ENCODE measurements at regions not wholly inside any gene's neighbourhood (a gene's known extent, or its start where the extent isn't known, plus 50 kb on each side); places are given as distances from the start of the nearest gene placed in this dataset.

DNA sequence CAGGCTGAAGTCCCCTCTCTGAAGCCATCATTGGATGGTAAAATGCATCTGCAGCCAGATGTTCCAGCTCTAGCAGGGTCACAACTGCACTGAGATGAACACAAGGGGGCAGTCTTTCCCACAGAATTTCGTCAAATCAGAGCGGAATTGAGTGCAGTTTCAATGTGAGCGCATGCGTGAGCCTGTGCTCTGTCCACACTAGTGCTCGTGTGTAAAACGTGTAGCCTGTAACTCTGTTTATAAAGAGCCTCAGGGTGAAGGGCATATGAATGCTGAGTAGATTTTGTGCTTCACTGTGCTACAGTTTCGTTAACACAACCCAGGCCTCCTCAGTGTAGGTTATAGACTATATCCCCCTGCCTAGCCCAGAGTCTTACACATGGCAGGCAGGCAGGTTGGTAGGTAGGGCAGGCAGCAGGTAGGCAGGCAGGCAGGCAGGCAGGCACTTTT is 92.7 kb upstream of the GOLGA6L4 start:
- DNase-seq: peak; percentile 74
- Histone ChIP-seq H3K79me2 (ENCODE audit: insufficient read depth) (no peaks in the 10 kb centered on the region), H2AFZ (ENCODE audit: low read depth) (no peak overlapping the region), H3K9ac (no peak overlapping the region), H3K27ac (ENCODE audit: low read depth in 2 of 2, low read length in 1 of 2) (peak overlapping the region in 1 of 2 experiments; percentile 1; a peak in 1 of 4 replicates), H3K4me1 (ENCODE audit: control insufficient read depth in 1 of 2, insufficient read depth in 2 of 2, low read depth in 1 of 2, low read length in 1 of 2) (peaks cover 0 to 2% of the 10 kb centered on the region in 2 experiments; a peak in 1 of 4 replicates), H3K36me3 (replicated peaks in 1 of 2; ENCODE audit: control insufficient read depth in 1 of 2, insufficient read depth in 2 of 2, low read length in 1 of 2) (no peaks in the 10 kb centered on the region), H3K27me3 (ENCODE audit: insufficient read depth) (no peaks in the 10 kb centered on the region), H3K4me2 (no peak overlapping the region), H3K4me3 (ENCODE audit: low read depth in 2 of 2, low read length in 1 of 2) (no peak overlapping the region; a peak in 1 of 4 replicates), H3K9me3 (no peaks in the 10 kb centered on the region), H3K9me2 (no peaks in the 10 kb centered on the region), H4K20me1 (ENCODE audit: insufficient read depth) (no peaks in the 10 kb centered on the region), H3F3A (replicated peaks; ENCODE audit: insufficient read depth) (no peaks in the 10 kb centered on the region)
- ChIA-PET CTCF (interaction anchor here (0.6 to 1.5 kb wide), 3 partner anchors 13 to 247 kb away, joined by 3 read pairs; no protein-coding TSS in a partner anchor), POLR2A (interaction anchor here (0.6 kb wide), 1 partner anchor 426 kb away, joined by 3 read pairs; no protein-coding TSS in a partner anchor)
- no peak for TF ChIP-seq RFX5 (IDR thresholded peaks at IDR 0.05; ENCODE audit: low read length)
- TF ChIP-seq MXI1 (IDR thresholded peaks at IDR 0.05; ENCODE audit: low read depth, low read length): peak; percentile 56; the same call in 1 of the 2 replicates
- TF ChIP-seq, protein P1, sequence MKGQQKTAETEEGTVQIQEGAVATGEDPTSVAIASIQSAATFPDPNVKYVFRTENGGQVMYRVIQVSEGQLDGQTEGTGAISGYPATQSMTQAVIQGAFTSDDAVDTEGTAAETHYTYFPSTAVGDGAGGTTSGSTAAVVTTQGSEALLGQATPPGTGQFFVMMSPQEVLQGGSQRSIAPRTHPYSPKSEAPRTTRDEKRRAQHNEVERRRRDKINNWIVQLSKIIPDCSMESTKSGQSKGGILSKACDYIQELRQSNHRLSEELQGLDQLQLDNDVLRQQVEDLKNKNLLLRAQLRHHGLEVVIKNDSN (IDR thresholded peaks at IDR 0.05; ENCODE audit: borderline replicate concordance, low read depth): no peak
- no peak for TF ChIP-seq FOXJ3 (CRISPR knock-in tag; IDR thresholded peaks at IDR 0.05)
- TF ChIP-seq GATA2 (CRISPR knock-in tag; IDR thresholded peaks at IDR 0.05): no peak
- TF ChIP-seq EP300 (IDR thresholded peaks at IDR 0.05; ENCODE audit: borderline replicate concordance in 1 of 2, low read depth in 1 of 2, low read length in 1 of 2): no peak
- no peak for TF ChIP-seq EZH2phosphoT487 (IDR thresholded peaks at IDR 0.05; ENCODE audit: borderline replicate concordance, low read depth)
- peak; percentile 81 for TF ChIP-seq NRF1 (IDR thresholded peaks at IDR 0.05; ENCODE audit: low read depth, low read length)
- no peak for TF ChIP-seq GABPA (IDR thresholded peaks at IDR 0.05; ENCODE audit: low read depth)
- TF ChIP-seq, protein P2, sequence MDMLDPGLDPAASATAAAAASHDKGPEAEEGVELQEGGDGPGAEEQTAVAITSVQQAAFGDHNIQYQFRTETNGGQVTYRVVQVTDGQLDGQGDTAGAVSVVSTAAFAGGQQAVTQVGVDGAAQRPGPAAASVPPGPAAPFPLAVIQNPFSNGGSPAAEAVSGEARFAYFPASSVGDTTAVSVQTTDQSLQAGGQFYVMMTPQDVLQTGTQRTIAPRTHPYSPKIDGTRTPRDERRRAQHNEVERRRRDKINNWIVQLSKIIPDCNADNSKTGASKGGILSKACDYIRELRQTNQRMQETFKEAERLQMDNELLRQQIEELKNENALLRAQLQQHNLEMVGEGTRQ (IDR thresholded peaks at IDR 0.05; ENCODE audit: borderline replicate concordance, low read depth, low read length): no peak
- peak; percentile 70 for TF ChIP-seq SMC3 (IDR thresholded peaks at IDR 0.05; ENCODE audit: low read depth, low read length)
- peak; percentile 91 for TF ChIP-seq RAD21 (IDR thresholded peaks at IDR 0.05; ENCODE audit: low read length)
- TF ChIP-seq CHD2 (IDR thresholded peaks at IDR 0.05; ENCODE audit: low read length, partially characterized antibody): peak; percentile 29
- TF ChIP-seq, protein P3, sequence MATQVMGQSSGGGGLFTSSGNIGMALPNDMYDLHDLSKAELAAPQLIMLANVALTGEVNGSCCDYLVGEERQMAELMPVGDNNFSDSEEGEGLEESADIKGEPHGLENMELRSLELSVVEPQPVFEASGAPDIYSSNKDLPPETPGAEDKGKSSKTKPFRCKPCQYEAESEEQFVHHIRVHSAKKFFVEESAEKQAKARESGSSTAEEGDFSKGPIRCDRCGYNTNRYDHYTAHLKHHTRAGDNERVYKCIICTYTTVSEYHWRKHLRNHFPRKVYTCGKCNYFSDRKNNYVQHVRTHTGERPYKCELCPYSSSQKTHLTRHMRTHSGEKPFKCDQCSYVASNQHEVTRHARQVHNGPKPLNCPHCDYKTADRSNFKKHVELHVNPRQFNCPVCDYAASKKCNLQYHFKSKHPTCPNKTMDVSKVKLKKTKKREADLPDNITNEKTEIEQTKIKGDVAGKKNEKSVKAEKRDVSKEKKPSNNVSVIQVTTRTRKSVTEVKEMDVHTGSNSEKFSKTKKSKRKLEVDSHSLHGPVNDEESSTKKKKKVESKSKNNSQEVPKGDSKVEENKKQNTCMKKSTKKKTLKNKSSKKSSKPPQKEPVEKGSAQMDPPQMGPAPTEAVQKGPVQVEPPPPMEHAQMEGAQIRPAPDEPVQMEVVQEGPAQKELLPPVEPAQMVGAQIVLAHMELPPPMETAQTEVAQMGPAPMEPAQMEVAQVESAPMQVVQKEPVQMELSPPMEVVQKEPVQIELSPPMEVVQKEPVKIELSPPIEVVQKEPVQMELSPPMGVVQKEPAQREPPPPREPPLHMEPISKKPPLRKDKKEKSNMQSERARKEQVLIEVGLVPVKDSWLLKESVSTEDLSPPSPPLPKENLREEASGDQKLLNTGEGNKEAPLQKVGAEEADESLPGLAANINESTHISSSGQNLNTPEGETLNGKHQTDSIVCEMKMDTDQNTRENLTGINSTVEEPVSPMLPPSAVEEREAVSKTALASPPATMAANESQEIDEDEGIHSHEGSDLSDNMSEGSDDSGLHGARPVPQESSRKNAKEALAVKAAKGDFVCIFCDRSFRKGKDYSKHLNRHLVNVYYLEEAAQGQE (IDR thresholded peaks at IDR 0.05; ENCODE audit: low read depth, low read length): peak; percentile 7; the same call in 1 of the 2 replicates
- TF ChIP-seq, protein P4, sequence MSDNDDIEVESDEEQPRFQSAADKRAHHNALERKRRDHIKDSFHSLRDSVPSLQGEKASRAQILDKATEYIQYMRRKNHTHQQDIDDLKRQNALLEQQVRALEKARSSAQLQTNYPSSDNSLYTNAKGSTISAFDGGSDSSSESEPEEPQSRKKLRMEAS (IDR thresholded peaks at IDR 0.05; ENCODE audit: low read depth): 0 out of 2 replicates have a peak, but pooled peaks have one; percentile 17
- TF ChIP-seq, protein P5, sequence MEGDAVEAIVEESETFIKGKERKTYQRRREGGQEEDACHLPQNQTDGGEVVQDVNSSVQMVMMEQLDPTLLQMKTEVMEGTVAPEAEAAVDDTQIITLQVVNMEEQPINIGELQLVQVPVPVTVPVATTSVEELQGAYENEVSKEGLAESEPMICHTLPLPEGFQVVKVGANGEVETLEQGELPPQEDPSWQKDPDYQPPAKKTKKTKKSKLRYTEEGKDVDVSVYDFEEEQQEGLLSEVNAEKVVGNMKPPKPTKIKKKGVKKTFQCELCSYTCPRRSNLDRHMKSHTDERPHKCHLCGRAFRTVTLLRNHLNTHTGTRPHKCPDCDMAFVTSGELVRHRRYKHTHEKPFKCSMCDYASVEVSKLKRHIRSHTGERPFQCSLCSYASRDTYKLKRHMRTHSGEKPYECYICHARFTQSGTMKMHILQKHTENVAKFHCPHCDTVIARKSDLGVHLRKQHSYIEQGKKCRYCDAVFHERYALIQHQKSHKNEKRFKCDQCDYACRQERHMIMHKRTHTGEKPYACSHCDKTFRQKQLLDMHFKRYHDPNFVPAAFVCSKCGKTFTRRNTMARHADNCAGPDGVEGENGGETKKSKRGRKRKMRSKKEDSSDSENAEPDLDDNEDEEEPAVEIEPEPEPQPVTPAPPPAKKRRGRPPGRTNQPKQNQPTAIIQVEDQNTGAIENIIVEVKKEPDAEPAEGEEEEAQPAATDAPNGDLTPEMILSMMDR (IDR thresholded peaks at IDR 0.05): peak; percentile 79
- no peak for TF ChIP-seq FOSL2 (IDR thresholded peaks at IDR 0.05; ENCODE audit: borderline replicate concordance, low read depth)
- no peak for TF ChIP-seq FOXM1 (IDR thresholded peaks at IDR 0.05; ENCODE audit: low read depth)
- WGBS (ENCODE audit: low lambda C conversion rate): 4% methylated on average over 7 of the region's 7 CpGs
